GM12864 (cell line): ENCODE measurements at regions not wholly inside any gene's neighbourhood (a gene's known extent, or its start where the extent isn't known, plus 50 kb on each side); places are given as distances from the start of the nearest gene placed in this dataset.

Experiments
- DNase-seq: peaks from one replicate; pipeline ENCODE4 v3.0.0-alpha.2; 2011; ENCODE audit warnings: low read depth
- H3K4me3 ChIP-seq: 2 replicates; pipeline ENCODE4 v1.5.1; 2011; ENCODE audit warnings: mild to moderate bottlenecking, low read depth, low read length, control low read depth
- TF ChIP-seq, protein P1 (sequence below): IDR thresholded peaks from 2 replicates; pipeline ENCODE4 v1.5.1; 2011; ENCODE audit warnings: low read depth, mild to moderate bottlenecking, moderate library complexity, low read length, control low read depth, inconsistent platforms; ENCODE audit errors: missing control alignments

DNA sequence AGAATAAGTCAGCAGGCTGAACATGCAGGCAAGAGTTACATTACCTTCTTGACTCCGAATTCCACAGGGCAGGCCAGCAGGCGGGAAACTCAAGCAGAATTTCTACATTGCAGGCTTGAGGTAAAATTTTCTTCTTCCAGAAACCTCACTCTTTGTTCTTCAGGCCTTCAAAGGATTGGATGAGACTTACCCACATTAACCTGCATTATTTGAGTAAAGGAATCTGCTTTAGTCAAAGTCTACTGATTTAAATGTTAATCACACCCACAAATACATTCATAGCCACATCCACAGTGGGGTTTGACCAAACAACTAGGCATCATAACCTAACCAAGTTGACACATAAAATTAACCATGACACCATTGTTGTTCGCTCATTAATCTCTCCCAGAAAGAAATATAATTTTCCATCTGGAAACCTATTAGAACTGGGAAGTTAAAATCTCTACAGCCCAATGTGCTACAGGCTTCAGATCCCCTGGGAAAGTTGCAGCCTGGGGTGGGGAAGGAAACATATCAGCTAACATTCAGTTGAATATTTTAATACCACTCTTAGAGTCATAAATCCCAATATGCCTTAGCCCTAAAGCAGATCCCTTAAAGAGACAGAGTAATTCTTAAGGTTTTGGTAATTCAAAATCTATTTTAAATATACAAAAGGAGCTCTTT, 468.2 kb upstream of the TNP1 start:
- no peak overlapping the region for H3K4me3 ChIP-seq
- no peak for DNase-seq
- TF ChIP-seq, protein P1, sequence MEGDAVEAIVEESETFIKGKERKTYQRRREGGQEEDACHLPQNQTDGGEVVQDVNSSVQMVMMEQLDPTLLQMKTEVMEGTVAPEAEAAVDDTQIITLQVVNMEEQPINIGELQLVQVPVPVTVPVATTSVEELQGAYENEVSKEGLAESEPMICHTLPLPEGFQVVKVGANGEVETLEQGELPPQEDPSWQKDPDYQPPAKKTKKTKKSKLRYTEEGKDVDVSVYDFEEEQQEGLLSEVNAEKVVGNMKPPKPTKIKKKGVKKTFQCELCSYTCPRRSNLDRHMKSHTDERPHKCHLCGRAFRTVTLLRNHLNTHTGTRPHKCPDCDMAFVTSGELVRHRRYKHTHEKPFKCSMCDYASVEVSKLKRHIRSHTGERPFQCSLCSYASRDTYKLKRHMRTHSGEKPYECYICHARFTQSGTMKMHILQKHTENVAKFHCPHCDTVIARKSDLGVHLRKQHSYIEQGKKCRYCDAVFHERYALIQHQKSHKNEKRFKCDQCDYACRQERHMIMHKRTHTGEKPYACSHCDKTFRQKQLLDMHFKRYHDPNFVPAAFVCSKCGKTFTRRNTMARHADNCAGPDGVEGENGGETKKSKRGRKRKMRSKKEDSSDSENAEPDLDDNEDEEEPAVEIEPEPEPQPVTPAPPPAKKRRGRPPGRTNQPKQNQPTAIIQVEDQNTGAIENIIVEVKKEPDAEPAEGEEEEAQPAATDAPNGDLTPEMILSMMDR, result no peak

DNA sequence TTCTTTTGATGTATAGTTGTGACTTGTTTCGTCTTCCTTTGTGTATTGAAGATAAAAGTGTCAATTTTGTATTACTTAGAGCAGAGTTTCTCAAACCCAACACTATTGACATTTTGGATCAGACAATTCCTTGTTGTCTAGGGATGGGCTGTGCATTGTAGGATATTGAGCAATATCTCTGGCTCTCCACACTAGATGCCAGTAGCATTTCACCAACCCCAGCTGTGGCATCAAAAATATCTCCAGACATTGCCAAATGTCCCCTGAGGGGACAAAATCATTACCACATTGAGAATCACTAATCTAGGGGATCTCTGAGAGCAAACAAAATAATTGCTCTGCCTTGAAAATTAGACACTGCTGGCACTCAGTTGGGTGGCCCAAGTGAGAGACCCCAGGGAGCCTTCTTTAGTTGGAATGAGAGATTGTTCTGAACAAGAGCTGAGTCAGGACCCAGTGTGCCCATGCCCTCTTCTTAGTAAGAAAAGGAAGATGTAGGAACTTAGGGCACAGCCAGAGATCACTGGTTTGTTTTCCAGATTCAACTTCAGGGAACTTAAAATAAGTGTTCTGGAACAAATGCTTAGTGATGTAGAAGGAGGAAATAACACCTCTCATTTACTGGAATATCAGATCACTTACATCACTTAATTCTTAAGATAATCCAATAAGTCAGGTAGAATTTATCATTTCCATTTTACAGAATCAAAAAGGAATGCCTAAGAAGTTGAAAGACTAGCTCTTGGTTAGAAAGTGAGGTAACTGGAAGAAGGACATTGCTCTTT, 466.6 kb upstream of the TNP1 start:
- no peak for DNase-seq
- TF ChIP-seq, protein P1, result no peak
- H3K4me3 ChIP-seq, result no peak overlapping the region

DNA sequence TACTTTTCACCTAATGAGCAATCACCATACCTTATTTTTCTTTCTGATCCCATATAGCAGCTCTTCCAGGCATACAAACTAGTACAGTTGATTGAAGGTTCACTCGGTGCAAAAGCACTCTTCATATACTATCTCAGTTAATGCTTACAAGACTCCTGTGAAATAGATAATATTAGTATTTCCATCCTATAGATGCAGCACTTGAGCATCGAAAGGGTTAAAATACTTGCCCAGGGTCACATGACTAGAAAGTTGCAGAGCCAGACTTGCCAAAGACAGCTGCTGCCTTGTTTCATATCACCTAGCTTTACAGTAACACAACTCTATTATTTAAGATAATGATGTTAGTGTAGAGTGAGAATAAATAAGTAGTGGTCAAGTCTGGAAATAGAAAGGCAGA, 466.0 kb upstream of the TNP1 start:
- no peak for DNase-seq
- no peak overlapping the region for H3K4me3 ChIP-seq
- TF ChIP-seq, protein P1, result no peak

- no peak for DNase-seq
Observed at GRCh38 chr2:217325251-217325650, 465.4 kb upstream of the TNP1 start.

DNA sequence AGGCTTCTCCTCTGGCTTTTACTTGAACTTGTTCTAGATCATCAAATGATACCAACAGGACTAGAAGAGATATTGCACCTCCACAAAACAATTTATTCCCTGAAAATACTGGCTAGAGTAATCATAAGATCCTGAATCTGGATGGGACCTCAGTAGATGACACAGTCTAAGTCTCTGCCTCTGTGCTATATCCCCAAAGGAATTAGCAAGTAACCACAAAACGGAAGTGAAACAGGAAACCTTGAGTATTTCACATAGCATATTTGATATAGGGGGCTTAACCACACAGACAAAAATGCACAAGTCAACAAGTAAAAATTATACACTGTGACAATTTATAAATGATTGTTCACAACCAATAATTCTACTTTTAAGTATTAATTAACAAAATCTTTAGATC, 456.9 kb upstream of the TNP1 start:
- H3K4me3 ChIP-seq, result no peak overlapping the region
- TF ChIP-seq, protein P1, result no peak
- no peak for DNase-seq

More at GRCh38 chr2:217325251-217325650, 465.4 kb upstream of the TNP1 start:
- TF ChIP-seq, protein P1, result no peak
- no peak overlapping the region for H3K4me3 ChIP-seq

- no peak overlapping the region for H3K4me3 ChIP-seq
- DNase-seq, result no peak
- TF ChIP-seq, protein P1, result no peak
Observed at GRCh38 chr2:217314021-217314460, 454.2 kb upstream of the TNP1 start.

- no peak overlapping the region for H3K4me3 ChIP-seq
- TF ChIP-seq, protein P1, result no peak
- DNase-seq, result no peak
Observed at GRCh38 chr2:217313386-217313785, 453.5 kb upstream of the TNP1 start.
